Kidney (tissue), 13 donors: ENCODE measurements at regions not wholly inside any gene's neighbourhood (a gene's known extent, or its start where the extent isn't known, plus 50 kb on each side); places are given as distances from the start of the nearest gene placed in this dataset.

Experiments used
- DNase-seq, 5 donors: peaks; one replicate each; pipeline ENCODE4 v3.0.0-alpha.2; 2013 to 2020
- FAIRE-seq: peaks from 2 replicates; lab custom pipeline; 2012; peaks lifted over from hg19 to GRCh38; lab: Jason Lieb, UNC
- H3K27ac ChIP-seq, 2 donors: one replicate each; pipeline ENCODE4 v1.7.0; 2013; ENCODE audit warnings: low read depth in 2 of 2, low read length in 2 of 2, inconsistent platforms in 1 of 2
- H3K27me3 ChIP-seq: one replicate; pipeline ENCODE4 v1.7.1; 2013; ENCODE audit warnings: low read length, inconsistent platforms; ENCODE audit not compliant: control insufficient read depth, insufficient read depth
- H3K36me3 ChIP-seq, 3 donors: one replicate each; pipeline versions ENCODE4 v1.7.0 to v1.7.1; 2013; ENCODE audit warnings: low read length in 3 of 3, control low read depth in 1 of 3, inconsistent platforms in 1 of 3; ENCODE audit not compliant: insufficient read depth in 3 of 3, control insufficient read depth in 2 of 3
- H3K4me1 ChIP-seq, 3 donors: one replicate each; pipeline versions ENCODE4 v1.7.0 to v1.7.1; 2013; ENCODE audit warnings: low read length in 3 of 3, inconsistent platforms in 1 of 3, low read depth in 1 of 3; ENCODE audit not compliant: control insufficient read depth in 2 of 3, insufficient read depth in 2 of 3
- H3K4me3 ChIP-seq, 3 donors: one replicate each; pipeline versions ENCODE4 v1.7.0 to v1.8.1; 2013; ENCODE audit warnings: low read length in 3 of 3, control low read depth in 1 of 3, inconsistent platforms in 1 of 3
- H3K9ac ChIP-seq, 3 donors: one replicate each; pipeline versions ENCODE4 v1.7.0 to v1.7.1; 2013; ENCODE audit warnings: low read length in 3 of 3, control low read depth in 1 of 3, inconsistent platforms in 1 of 3
- H3K9me3 ChIP-seq, 3 donors: one replicate each; pipeline versions ENCODE4 v1.7.0 to v1.7.1; 2013; ENCODE audit warnings: low read length in 3 of 3, control low read depth in 1 of 3, inconsistent platforms in 1 of 3; ENCODE audit not compliant: control insufficient read depth in 2 of 3, insufficient read depth in 1 of 3
- intact Hi-C: fragments of 100-400 bp; cut with DNase I; formaldehyde crosslinking; loops from one replicate; pipeline ENCODE4 v1.11.1; 2022
- TF ChIP-seq, protein P1 (sequence below): IDR thresholded peaks from 3 replicates; pipeline ENCODE4 v1.5.1; 2012; ENCODE audit warnings: mild to moderate bottlenecking, moderate library complexity, borderline replicate concordance; ENCODE audit not compliant: insufficient read depth; ENCODE audit errors: extremely low read depth
- donor health status: control.
- donor health status: control.
- donor health status: control.
- donor health status: control.
- donor health status: control.
- donor health status: DM: yes; HTN: yes; CAD: no.
- donor health status: Normal renal cell carcinoma (clear cell type).

DNA sequence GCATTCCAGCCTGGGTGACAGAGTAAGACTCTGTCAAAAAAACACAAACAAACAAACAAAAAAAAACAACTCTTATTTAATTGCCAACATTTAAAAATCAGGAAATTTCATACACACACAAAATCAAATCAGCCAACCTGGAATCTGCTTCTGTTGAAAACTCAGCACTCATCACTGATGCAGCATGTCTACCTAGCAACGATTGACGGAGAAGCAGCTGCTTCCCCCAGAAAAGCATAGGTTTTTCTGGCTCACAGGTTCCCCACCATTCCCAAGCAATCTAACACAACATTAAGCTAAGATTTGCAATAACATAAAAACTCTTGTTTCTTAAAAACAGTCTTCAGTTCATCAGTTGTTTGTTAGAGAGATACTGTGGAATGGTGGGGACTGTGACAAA lies 143.6 kb downstream of the DHX15 start:
- H3K27ac ChIP-seq, result no peak overlapping the region
- no peaks in the 10 kb centered on the region for H3K9me3 ChIP-seq
- no peak overlapping the region for H3K4me3 ChIP-seq
- DNase-seq (no peak), FAIRE-seq (no peak)
- TF ChIP-seq, protein P1, sequence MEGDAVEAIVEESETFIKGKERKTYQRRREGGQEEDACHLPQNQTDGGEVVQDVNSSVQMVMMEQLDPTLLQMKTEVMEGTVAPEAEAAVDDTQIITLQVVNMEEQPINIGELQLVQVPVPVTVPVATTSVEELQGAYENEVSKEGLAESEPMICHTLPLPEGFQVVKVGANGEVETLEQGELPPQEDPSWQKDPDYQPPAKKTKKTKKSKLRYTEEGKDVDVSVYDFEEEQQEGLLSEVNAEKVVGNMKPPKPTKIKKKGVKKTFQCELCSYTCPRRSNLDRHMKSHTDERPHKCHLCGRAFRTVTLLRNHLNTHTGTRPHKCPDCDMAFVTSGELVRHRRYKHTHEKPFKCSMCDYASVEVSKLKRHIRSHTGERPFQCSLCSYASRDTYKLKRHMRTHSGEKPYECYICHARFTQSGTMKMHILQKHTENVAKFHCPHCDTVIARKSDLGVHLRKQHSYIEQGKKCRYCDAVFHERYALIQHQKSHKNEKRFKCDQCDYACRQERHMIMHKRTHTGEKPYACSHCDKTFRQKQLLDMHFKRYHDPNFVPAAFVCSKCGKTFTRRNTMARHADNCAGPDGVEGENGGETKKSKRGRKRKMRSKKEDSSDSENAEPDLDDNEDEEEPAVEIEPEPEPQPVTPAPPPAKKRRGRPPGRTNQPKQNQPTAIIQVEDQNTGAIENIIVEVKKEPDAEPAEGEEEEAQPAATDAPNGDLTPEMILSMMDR, result no peak
- H3K9ac ChIP-seq, result no peak overlapping the region
- no peaks in the 10 kb centered on the region for H3K4me1 ChIP-seq
- H3K27me3 ChIP-seq, result no peaks in the 10 kb centered on the region
- H3K36me3 ChIP-seq, result no peaks in the 10 kb centered on the region
- intact Hi-C loops, result no loop called here

- DNase-seq, result peak in 1 of 5 donors; percentile 10
- Histone ChIP-seq H3K4me3 (no peak overlapping the region), H3K9ac (no peak overlapping the region), H3K27ac (no peak overlapping the region), H3K36me3 (no peaks in the 10 kb centered on the region), H3K9me3 (no peaks in the 10 kb centered on the region), H3K4me1 (no peaks in the 10 kb centered on the region), H3K27me3 (no peaks in the 10 kb centered on the region)
- FAIRE-seq, result no peak
- intact Hi-C loops, result no loop called here
- TF ChIP-seq, protein P1, result no peak
These were observed 150.1 kb downstream of the DHX15 start for GRCh38 chr4:24434241-24434640.

DNA sequence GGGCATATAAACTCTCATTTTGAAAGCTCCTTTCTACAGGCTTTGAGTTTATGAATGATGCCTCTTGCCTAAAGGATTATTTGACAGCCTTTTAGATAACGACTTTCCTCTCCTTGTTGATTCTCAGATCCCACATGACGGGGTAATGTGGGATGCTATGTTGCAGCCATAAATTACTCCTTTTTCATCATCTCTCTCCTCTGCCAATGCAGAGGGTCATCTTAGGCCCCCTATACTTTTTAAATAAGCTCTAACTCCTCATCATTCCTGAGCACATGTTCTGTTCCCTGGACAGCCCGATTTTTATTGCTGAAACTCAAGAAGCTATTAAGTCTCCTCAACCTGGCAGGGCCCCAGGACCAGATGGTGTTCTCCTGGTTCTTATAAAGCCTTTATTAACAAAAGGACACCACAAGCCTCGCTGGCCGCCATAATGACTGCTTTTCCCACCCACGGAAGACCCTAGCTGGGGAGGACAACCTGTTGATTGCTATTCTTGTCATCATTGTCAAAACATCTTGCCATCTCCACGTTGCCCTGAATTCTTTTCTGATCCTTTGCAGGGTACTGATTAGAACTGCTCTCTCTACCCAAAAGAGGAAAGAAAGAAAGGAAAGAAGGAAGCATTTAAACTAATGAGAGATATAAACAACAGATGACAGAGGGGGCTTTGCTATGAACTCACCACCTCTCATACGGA lies 150.7 kb downstream of the DHX15 start:
- no peaks in the 10 kb centered on the region for H3K36me3 ChIP-seq
- no peak overlapping the region for H3K9ac ChIP-seq
- TF ChIP-seq, protein P1, result no peak
- no peak for FAIRE-seq
- H3K27ac ChIP-seq, result no peak overlapping the region
- H3K9me3 ChIP-seq, result no peaks in the 10 kb centered on the region
- H3K27me3 ChIP-seq, result no peaks in the 10 kb centered on the region
- intact Hi-C loops, result no loop called here
- H3K4me3 ChIP-seq, result no peak overlapping the region
- peak in 2 of 5 donors; percentile 44 to 46 for DNase-seq
- no peaks in the 10 kb centered on the region for H3K4me1 ChIP-seq

DNA sequence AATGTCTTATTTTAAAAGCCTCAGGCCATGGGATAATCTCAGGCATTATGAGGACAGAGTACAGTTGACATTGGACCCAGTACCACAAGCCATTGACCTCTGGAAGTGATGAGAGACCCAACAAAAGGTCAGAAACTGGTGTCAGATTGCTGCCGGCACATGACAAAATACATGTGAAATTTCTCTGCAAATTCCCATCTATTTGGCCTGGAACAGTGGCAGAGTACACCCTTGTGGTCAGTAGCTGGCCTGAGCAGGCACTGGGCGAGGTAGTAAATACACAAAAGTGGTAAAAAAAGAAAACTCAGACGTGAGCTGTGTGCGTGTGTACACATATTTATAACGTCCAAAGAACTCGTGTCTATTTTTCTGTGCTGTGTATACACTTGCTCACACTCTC lies 155.5 kb downstream of the DHX15 start:
- TF ChIP-seq, protein P1, result no peak
- Histone ChIP-seq H3K27me3 (no peaks in the 10 kb centered on the region), H3K9ac (no peak overlapping the region), H3K36me3 (no peaks in the 10 kb centered on the region), H3K27ac (no peak overlapping the region), H3K4me1 (no peaks in the 10 kb centered on the region), H3K9me3 (no peaks in the 10 kb centered on the region), H3K4me3 (no peak overlapping the region)
- intact Hi-C loops, result no loop called here
- DNase-seq, result no peak
- no peak for FAIRE-seq
